Stimulated activated CD8-positive, alpha-beta memory T cell treated with anti-CD3 and anti-CD28 coated beads, Interleukin-7, amount 100 ng/mL, for 4 hours (primary cell): ENCODE measurements at regions not wholly inside any gene's neighbourhood (a gene's known extent, or its start where the extent isn't known, plus 50 kb on each side); places are given as distances from the start of the nearest gene placed in this dataset.

Experiments
- DNase-seq, 2 donors: peaks; one replicate each; pipeline ENCODE4 v3.0.0-alpha.2; 2020; ENCODE audit warnings: low read depth in 2 of 2

- no peak for DNase-seq
Observed at GRCh38 chr10:123494301-123494808, 171.8 kb upstream of the GPR26 start.

- DNase-seq: no peak
Observed at GRCh38 chr10:123496375-123496774, 169.8 kb upstream of the GPR26 start.

- no peak for DNase-seq
Observed at GRCh38 chr10:123496996-123497660, 169.0 kb upstream of the GPR26 start.

- DNase-seq: no peak
Observed at GRCh38 chr10:123500110-123500509, 166.0 kb upstream of the GPR26 start.

- no peak for DNase-seq
Observed at GRCh38 chr10:123501148-123501547, 165.0 kb upstream of the GPR26 start.

- DNase-seq: no peak
Observed at GRCh38 chr10:123502983-123503382, 163.2 kb upstream of the GPR26 start.

GRCh38 chr10:123506455-123506854 lies 159.7 kb upstream of the GPR26 start:
- no peak for DNase-seq

- no peak for DNase-seq
Observed at GRCh38 chr10:123507298-123507697, 158.9 kb upstream of the GPR26 start.

- DNase-seq: no peak
Observed at GRCh38 chr10:123509338-123509737, 156.8 kb upstream of the GPR26 start.

GRCh38 chr10:123512901-123513775 lies 153.0 kb upstream of the GPR26 start:
- DNase-seq: no peak

GRCh38 chr10:123513870-123514269 lies 152.3 kb upstream of the GPR26 start:
- DNase-seq: no peak

GRCh38 chr10:123514996-123515395 lies 151.2 kb upstream of the GPR26 start:
- DNase-seq: no peak

- DNase-seq: no peak
Observed at GRCh38 chr10:123515661-123516060, 150.5 kb upstream of the GPR26 start.

GRCh38 chr10:123516291-123516690 lies 149.9 kb upstream of the GPR26 start:
- no peak for DNase-seq

GRCh38 chr10:123517426-123517825 lies 148.7 kb upstream of the GPR26 start:
- no peak for DNase-seq

GRCh38 chr10:123517901-123518300 lies 148.3 kb upstream of the GPR26 start:
- DNase-seq: no peak

- DNase-seq: no peak
Observed at GRCh38 chr10:123518765-123519164, 147.4 kb upstream of the GPR26 start.

- no peak for DNase-seq
Observed at GRCh38 chr10:123519861-123520260, 146.3 kb upstream of the GPR26 start.

GRCh38 chr10:123521076-123521475 lies 145.1 kb upstream of the GPR26 start:
- no peak for DNase-seq

- no peak for DNase-seq
Observed at GRCh38 chr10:123521556-123521955, 144.6 kb upstream of the GPR26 start.

- no peak for DNase-seq
Observed at GRCh38 chr10:123522702-123523312, 143.3 kb upstream of the GPR26 start.

- no peak for DNase-seq
Observed at GRCh38 chr10:123523833-123524232, 142.3 kb upstream of the GPR26 start.
